HG03025 (cell line): ENCODE measurements at regions not wholly inside any gene's neighbourhood (a gene's known extent, or its start where the extent isn't known, plus 50 kb on each side); places are given as distances from the start of the nearest gene placed in this dataset.

Experiments used
- ATAC-seq: cut with Tn5 transposase; IDR thresholded peaks from one replicate; pipeline ENCODE4 v1.9.1; 2021; ENCODE audit warnings: mild to moderate bottlenecking, moderate library complexity; ENCODE audit not compliant: unreplicated experiment, low FRiP score

DNA sequence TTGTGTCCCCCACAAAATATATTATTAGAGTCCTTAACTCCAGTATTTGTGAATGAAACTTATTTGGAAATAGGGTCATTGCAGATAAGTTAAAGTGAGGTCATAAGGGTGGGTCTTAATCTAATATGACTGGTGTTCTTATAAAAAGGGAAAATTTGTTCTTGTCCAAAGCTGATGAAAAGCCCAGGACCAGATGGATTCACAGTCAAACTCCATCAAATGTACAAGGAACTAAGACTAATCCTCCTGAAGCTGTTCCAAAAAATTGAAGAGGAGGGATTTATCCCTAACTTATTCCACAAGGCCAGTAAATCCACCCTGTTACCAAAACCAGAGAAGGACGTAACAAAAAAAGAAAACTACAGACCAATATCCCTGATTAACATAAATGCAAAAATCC is 56.4 kb upstream of the SLIT3 start:
- no peak for ATAC-seq

DNA sequence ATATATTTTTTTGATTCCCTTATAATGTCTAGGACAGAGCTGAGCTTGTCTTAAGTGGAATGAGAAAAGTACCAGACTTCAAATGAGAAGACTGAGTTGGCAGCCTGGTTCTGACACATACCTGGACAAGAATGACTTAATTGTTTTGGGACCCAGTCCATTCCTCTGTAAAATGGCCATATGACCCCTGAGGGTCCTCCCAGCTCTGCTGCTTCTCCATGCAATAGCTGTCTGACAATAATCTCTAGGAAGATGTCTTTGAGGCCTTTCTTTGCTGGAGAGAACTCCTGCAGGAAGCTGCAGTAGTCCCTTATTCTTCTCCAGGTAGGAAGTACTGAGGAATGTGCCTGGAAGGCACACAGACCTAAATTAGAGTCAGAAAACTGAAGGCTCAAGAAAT is 55.9 kb upstream of the SLIT3 start:
- no peak for ATAC-seq

- ATAC-seq = no peak
Measured at GRCh38 chr5:169356181-169356580, 55.2 kb upstream of the SLIT3 start.

DNA sequence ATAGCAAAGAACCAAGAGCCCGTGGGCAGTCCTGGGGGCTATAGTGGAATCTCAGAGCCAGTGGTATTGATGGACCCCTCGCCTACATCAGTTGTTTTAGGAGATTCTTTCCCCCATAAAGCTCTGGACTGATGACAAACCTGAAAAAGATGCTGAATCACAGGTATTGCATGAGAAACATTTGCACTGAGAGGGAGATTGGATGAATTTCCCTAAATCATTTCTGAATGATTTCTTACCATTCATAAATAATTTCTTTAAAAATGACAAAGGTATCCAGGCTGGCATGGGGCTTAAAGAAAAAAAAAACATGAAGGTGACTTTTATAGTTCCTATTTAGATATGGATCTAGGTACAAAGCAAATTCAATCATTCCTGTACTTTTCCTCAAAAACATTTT is 54.0 kb upstream of the SLIT3 start:
- no peak for ATAC-seq

DNA sequence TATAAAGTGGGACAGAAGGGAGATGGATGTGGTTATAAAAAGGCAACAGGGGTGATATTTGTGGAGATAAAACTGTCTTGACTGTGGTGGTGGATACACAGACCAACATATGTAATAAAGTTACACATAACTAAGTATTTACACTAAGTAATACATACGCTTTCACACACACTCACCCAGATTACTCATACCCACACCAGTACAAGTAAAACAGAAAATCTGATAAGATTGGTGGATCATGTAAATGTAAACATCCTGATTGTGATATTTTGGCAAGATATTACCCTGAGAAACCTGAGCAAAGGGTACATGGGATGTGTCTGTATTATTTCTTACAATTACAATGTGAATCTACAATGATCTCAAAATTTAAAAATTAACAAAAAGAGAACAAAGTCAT is 53.3 kb upstream of the SLIT3 start:
- no peak for ATAC-seq

DNA sequence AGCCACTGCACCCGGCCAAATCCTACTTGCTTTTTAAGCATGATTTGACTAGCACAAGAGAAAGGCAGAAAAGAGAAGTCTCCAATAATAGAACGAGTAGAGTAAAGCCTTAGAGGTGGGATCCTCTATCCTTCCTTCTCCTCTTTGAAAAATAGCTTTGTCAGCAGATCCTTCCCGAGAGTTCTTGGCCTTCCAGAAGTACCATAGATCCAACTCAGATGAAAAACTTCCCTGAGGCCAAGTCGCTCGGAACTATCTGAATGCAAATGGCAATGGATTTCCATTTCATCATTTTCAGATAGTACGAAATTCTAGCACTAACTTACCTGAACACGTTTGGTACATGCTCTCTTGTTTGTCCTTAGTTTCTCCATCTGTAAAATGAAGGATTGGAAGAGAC is 52.0 kb upstream of the SLIT3 start:
- ATAC-seq = no peak

- no peak for ATAC-seq
Measured at GRCh38 chr5:169351721-169352120, 50.8 kb upstream of the SLIT3 start.

GRCh38 chr5:169350759-169351240 is 49.9 kb upstream of the SLIT3 start:
- ATAC-seq = no peak
